ENCODE measurements at regions not wholly inside any gene's neighbourhood (a gene's known extent, or its start where the extent isn't known, plus 50 kb on each side); places are given as distances from the start of the nearest gene placed in this dataset.
A peak's percentile ranks its signal among the peaks of the same experiment; 100 is the strongest.
"Not testable (repeated sequence)": the region's sequence is repeated elsewhere in the genome, so short reads cannot be mapped to it uniquely, and the experiment has no call there.

- no peak for DNase-seq (ENCODE audit: low read depth, low spot score)
- Histone ChIP-seq H3K27ac (ENCODE audit: low read depth, low read length) (no peak overlapping the region), H3K27me3 (ENCODE audit: control insufficient read depth, insufficient read depth, low read length) (no peaks in the 10 kb centered on the region), H3K9me3 (ENCODE audit: control insufficient read depth, insufficient read depth, low read length) (no peaks in the 10 kb centered on the region), H3K4me3 (ENCODE audit: low read depth, low read length) (no peak overlapping the region)
- ChIA-PET POLR2A (no interaction called here), CTCF (no interaction called here)
- TF ChIP-seq CTCF (IDR thresholded peaks at IDR 0.05; ENCODE audit: low read depth, low read length), result no peak
Observed at GRCh38 chrX:102784550-102784949, 64.0 kb downstream of the GPRASP3 start.

GRCh38 chrX:102787283-102787682 lies 66.7 kb downstream of the GPRASP3 start:
- TF ChIP-seq CTCF (IDR thresholded peaks at IDR 0.05; ENCODE audit: low read depth, low read length), result no peak
- Histone ChIP-seq H3K27ac (ENCODE audit: low read depth, low read length) (no peak overlapping the region), H3K27me3 (ENCODE audit: control insufficient read depth, insufficient read depth, low read length) (no peaks in the 10 kb centered on the region), H3K4me3 (ENCODE audit: low read depth, low read length) (no peak overlapping the region), H3K9me3 (ENCODE audit: control insufficient read depth, insufficient read depth, low read length) (no peaks in the 10 kb centered on the region)
- POLR2A ChIA-PET, result no interaction called here
- CTCF ChIA-PET, result no interaction called here
- DNase-seq (ENCODE audit: low read depth, low spot score), result no peak

GRCh38 chrX:102808336-102808735 lies 87.8 kb downstream of the GPRASP3 start:
- ChIA-PET POLR2A (no interaction called here), CTCF (interaction anchor here (1.6 kb wide), 1 partner anchor 27 kb away, joined by 4 read pairs; no protein-coding TSS in a partner anchor)
- Histone ChIP-seq H3K9me3 (ENCODE audit: control insufficient read depth, insufficient read depth, low read length) (no peaks in the 10 kb centered on the region), H3K27ac (ENCODE audit: low read depth, low read length) (no peak overlapping the region), H3K4me3 (ENCODE audit: low read depth, low read length) (no peak overlapping the region), H3K27me3 (ENCODE audit: control insufficient read depth, insufficient read depth, low read length) (no peaks in the 10 kb centered on the region)
- no peak for TF ChIP-seq CTCF (IDR thresholded peaks at IDR 0.05; ENCODE audit: low read depth, low read length)
- DNase-seq (ENCODE audit: low read depth, low spot score), result no peak

GRCh38 chrX:102818269-102818668 lies 97.7 kb downstream of the GPRASP3 start:
- H3K4me3 ChIP-seq (ENCODE audit: low read depth, low read length); DNase-seq (ENCODE audit: low read depth, low spot score); H3K27me3 ChIP-seq (ENCODE audit: control insufficient read depth, insufficient read depth, low read length); H3K9me3 ChIP-seq (ENCODE audit: control insufficient read depth, insufficient read depth, low read length); POLR2A ChIA-PET; H3K27ac ChIP-seq (ENCODE audit: low read depth, low read length); CTCF ChIA-PET: not testable (repeated sequence)

GRCh38 chrX:102832661-102833060 lies 104.4 kb upstream of the RAB40AL start:
- ChIA-PET CTCF (interaction anchor here (1.6 to 1.8 kb wide), 2 partner anchors 10 to 68 kb away, joined by 4 to 6 read pairs; no protein-coding TSS in a partner anchor), POLR2A (no interaction called here)
- TF ChIP-seq CTCF (IDR thresholded peaks at IDR 0.05; ENCODE audit: low read depth, low read length), result no peak
- no peak for DNase-seq (ENCODE audit: low read depth, low spot score)
- Histone ChIP-seq H3K4me3 (ENCODE audit: low read depth, low read length) (no peak overlapping the region), H3K27ac (ENCODE audit: low read depth, low read length) (peak overlapping the region; percentile 58), H3K27me3 (ENCODE audit: control insufficient read depth, insufficient read depth, low read length) (no peaks in the 10 kb centered on the region), H3K9me3 (ENCODE audit: control insufficient read depth, insufficient read depth, low read length) (no peaks in the 10 kb centered on the region)

GRCh38 chrX:102833136-102833535 lies 103.9 kb upstream of the RAB40AL start:
- Histone ChIP-seq H3K27me3 (ENCODE audit: control insufficient read depth, insufficient read depth, low read length) (no peaks in the 10 kb centered on the region), H3K4me3 (ENCODE audit: low read depth, low read length) (no peak overlapping the region), H3K27ac (ENCODE audit: low read depth, low read length) (peak overlapping the region; percentile 58), H3K9me3 (ENCODE audit: control insufficient read depth, insufficient read depth, low read length) (no peaks in the 10 kb centered on the region)
- TF ChIP-seq CTCF (IDR thresholded peaks at IDR 0.05; ENCODE audit: low read depth, low read length), result no peak
- POLR2A ChIA-PET, result no interaction called here
- DNase-seq (ENCODE audit: low read depth, low spot score), result no peak
- CTCF ChIA-PET, result interaction anchor here (0.9 to 1.8 kb wide), 3 partner anchors 9 to 67 kb away, joined by 4 to 6 read pairs (median 4); no protein-coding TSS in a partner anchor
